ENCODE measurements at regions not wholly inside any gene's neighbourhood (a gene's known extent, or its start where the extent isn't known, plus 50 kb on each side); places are given as distances from the start of the nearest gene placed in this dataset.

- Mint-ChIP-seq H3K27ac (no peak overlapping the region), H3K36me3 (no peaks in the 10 kb centered on the region), H3K27me3 (peaks cover 41% of the 10 kb centered on the region), H3K4me1 (peaks cover 16% of the 10 kb centered on the region), H3K4me3 (no peak overlapping the region), H3K9me3 (no peaks in the 10 kb centered on the region)
- CTCF ChIA-PET, result interaction anchor here (0.9 to 1.4 kb wide), 4 partner anchors 12 to 1105 kb away, joined by 3 to 7 read pairs (median 3); no protein-coding TSS in a partner anchor
- DNase-seq, result no peak
Observed at GRCh38 chr11:10937385-10937771, 79.5 kb upstream of the ZBED5 start.

GRCh38 chr11:10936626-10937384 is 79.0 kb upstream of the ZBED5 start:
- Mint-ChIP-seq H3K9me3 (no peaks in the 10 kb centered on the region), H3K27me3 (peaks cover 47% of the 10 kb centered on the region), H3K27ac (no peak overlapping the region)

DNA sequence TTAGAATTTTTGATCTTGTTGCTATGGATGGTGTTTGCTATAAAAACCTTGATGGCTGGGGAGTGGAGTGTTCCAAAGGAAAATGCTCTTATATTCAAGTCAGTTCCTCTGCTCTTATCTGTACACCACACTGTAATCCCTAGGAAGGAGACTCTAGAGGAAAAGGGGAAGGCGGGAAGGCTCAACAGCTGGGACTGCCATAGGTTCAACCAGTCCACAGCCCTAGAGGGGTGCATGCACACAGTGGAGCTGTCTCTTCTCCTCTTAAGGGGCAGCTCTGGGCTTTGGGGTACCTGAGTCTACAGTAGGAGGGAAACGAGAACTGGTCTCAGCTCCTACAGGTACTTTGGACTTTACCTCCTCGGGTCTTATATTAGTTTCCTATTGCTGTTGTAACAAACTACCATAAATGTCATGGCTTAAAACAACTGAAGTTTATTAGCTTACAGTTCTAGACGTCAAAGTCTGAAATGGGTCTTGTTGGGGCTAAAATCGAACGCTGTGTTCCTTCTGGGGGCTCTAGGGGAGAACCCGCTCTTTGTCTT is 77.2 kb upstream of the ZBED5 start:
- Mint-ChIP-seq H3K4me1 (peaks cover 27% of the 10 kb centered on the region), H3K9me3 (no peaks in the 10 kb centered on the region), H3K27ac (no peak overlapping the region), H3K36me3 (no peaks in the 10 kb centered on the region), H3K4me3 (no peak overlapping the region), H3K27me3 (peaks cover 64% of the 10 kb centered on the region)
- DNase-seq, result no peak
- CTCF ChIA-PET, result interaction anchor here (1.1 to 5.0 kb wide), 9 partner anchors 9 to 853 kb away, joined by 3 to 63 read pairs (median 8); no protein-coding TSS in a partner anchor

More at GRCh38 chr11:10936626-10937384, 79.0 kb upstream of the ZBED5 start:
- no peak overlapping the region for H3K4me3 Mint-ChIP-seq
- CTCF ChIA-PET, result interaction anchor here (0.9 to 1.4 kb wide), 4 partner anchors 11 to 1105 kb away, joined by 3 to 7 read pairs (median 3); no protein-coding TSS in a partner anchor
- peaks cover 16% of the 10 kb centered on the region for H3K4me1 Mint-ChIP-seq
- no peak for DNase-seq
- no peaks in the 10 kb centered on the region for H3K36me3 Mint-ChIP-seq

DNA sequence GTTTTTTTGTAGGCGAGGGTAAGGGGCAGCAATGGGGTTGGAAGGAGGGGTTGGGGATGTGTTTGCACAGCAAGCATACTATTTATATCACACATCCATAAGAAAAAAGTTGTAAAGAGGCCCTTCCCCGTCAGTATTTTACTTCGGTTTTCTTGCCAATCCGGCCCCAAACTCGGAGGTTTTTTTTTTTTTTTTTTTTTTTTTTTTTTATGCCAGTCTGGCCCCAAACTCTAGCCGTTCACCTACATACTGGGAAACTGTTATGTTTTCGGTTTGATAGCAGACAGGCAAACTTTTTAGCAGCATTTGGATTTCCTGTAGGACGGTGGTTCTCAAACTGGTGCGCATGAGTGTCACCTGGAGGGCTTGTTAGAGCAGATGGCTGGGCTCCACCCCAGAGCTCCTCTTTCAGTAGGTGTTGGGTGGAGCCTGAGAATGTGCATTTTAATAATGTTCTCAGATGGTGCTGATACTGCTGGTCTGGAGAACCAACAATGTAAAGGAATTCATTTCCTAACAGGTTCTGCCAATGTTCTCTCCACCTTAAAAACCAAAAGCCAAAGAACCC is 76.5 kb upstream of the ZBED5 start:
- Mint-ChIP-seq H3K36me3 (no peaks in the 10 kb centered on the region), H3K27ac (no peak overlapping the region), H3K4me3 (peak overlapping the region; percentile 58), H3K27me3 (peaks cover 71% of the 10 kb centered on the region), H3K4me1 (peaks cover 27% of the 10 kb centered on the region), H3K9me3 (no peaks in the 10 kb centered on the region)
- CTCF ChIA-PET, result interaction anchor here (0.6 to 5.0 kb wide), 22 partner anchors 8 to 853 kb away, joined by 3 to 63 read pairs (median 4); partner anchors contain the start of genes EIF4G2 and ZBED5
- peak; percentile 30 for DNase-seq

- H3K4me3 Mint-ChIP-seq, result peak overlapping the region; percentile 58
- no peaks in the 10 kb centered on the region for H3K36me3 Mint-ChIP-seq
- no peak overlapping the region for H3K27ac Mint-ChIP-seq
- H3K4me1 Mint-ChIP-seq, result peaks cover 27% of the 10 kb centered on the region
- peaks cover 77% of the 10 kb centered on the region for H3K27me3 Mint-ChIP-seq
- DNase-seq, result peak; percentile 87
- no peaks in the 10 kb centered on the region for H3K9me3 Mint-ChIP-seq
- CTCF ChIA-PET, result interaction anchor here (0.6 to 5.0 kb wide), 21 partner anchors 8 to 854 kb away, joined by 3 to 63 read pairs (median 4); partner anchors contain the start of genes EIF4G2 and ZBED5
Observed at GRCh38 chr11:10933455-10934292, 75.8 kb upstream of the ZBED5 start.

DNA sequence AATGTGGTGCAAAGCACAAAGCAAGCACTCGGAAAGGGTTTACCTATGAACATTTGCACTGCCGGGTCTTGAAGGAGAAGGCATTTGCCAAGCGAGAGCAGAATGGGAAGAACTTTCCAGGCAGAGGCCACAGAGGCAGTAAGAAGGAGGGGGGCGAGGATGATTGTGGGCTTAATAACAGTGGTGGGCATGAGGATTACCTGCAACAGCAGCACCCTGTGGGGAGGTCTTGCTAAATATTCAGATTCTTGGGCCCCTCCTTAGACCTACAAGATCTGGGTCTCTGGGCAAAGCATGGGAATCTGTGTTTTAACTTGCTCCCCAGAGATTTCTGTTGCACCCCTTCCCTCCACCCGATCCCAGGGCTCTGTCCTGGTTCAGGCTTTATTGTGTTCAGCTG is 75.1 kb upstream of the ZBED5 start:
- Mint-ChIP-seq H3K27ac (no peak overlapping the region), H3K27me3 (peaks cover 77% of the 10 kb centered on the region), H3K4me1 (peaks cover 27% of the 10 kb centered on the region), H3K4me3 (no peak overlapping the region), H3K9me3 (no peaks in the 10 kb centered on the region), H3K36me3 (no peaks in the 10 kb centered on the region)
- no peak for DNase-seq
- CTCF ChIA-PET, result interaction anchor here (1.3 to 5.0 kb wide), 2 partner anchors 54 to 93 kb away, joined by 3 to 63 read pairs; no protein-coding TSS in a partner anchor

GRCh38 chr11:10931761-10932670 is 74.2 kb upstream of the ZBED5 start:
- peaks cover 27% of the 10 kb centered on the region for H3K4me1 Mint-ChIP-seq
- no peak for DNase-seq
- H3K9me3 Mint-ChIP-seq, result no peaks in the 10 kb centered on the region
- H3K27me3 Mint-ChIP-seq, result peaks cover 84% of the 10 kb centered on the region
- H3K27ac Mint-ChIP-seq, result no peak overlapping the region
- H3K36me3 Mint-ChIP-seq, result no peaks in the 10 kb centered on the region
- peak overlapping the region; percentile 71 for H3K4me3 Mint-ChIP-seq
- CTCF ChIA-PET, result interaction anchor here (0.7 to 5.0 kb wide), 6 partner anchors 9 to 139 kb away, joined by 3 to 63 read pairs (median 6); no protein-coding TSS in a partner anchor

GRCh38 chr11:10930972-10931760 is 73.3 kb upstream of the ZBED5 start:
- H3K4me3 Mint-ChIP-seq, result peak overlapping the region; percentile 71
- H3K4me1 Mint-ChIP-seq, result peaks cover 27% of the 10 kb centered on the region
- CTCF ChIA-PET, result interaction anchor here (1.1 to 5.0 kb wide), 6 partner anchors 10 to 160 kb away, joined by 3 to 63 read pairs (median 6); no protein-coding TSS in a partner anchor
- H3K27me3 Mint-ChIP-seq, result peaks cover 91% of the 10 kb centered on the region
- H3K9me3 Mint-ChIP-seq, result no peaks in the 10 kb centered on the region
- peak; percentile 53 for DNase-seq
- no peak overlapping the region for H3K27ac Mint-ChIP-seq
- no peaks in the 10 kb centered on the region for H3K36me3 Mint-ChIP-seq

DNA sequence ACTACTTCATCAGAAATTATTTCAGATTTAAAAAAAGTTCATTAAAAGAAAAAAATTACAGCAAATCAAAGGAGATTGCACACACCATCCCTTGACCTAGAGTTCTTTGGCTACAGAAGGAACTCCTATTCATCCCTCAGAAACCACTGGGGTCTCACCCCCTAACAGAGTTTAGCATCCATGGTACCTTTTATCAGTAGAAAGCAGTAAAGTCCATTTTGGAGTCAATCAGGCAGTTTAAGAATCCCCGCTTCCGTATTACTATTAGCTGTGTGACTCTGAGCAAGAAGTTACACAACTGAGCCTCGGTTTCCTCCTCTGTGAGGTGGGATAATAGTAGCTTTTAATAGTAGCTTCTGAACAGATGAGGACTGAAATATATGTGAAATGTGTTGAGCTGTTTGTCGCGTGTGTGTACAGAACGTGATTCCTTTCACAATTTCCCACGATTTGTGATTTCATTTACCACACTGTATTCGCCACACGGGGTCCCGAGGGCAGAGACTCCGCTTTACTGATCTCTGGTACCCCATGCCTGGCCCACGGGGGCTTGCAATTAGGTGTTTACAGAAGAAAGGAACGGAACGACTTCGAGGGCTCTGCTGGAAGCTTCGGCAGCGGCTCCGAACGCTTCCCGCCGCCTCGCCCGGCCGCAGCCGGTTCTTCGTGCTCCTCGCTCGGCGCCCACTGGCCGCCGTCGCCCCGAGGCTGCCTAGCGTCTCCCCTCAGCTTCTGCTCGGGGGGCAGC is 72.5 kb upstream of the ZBED5 start:
- H3K36me3 Mint-ChIP-seq, result no peaks in the 10 kb centered on the region
- H3K27me3 Mint-ChIP-seq, result peaks cover 86% of the 10 kb centered on the region
- CTCF ChIA-PET, result interaction anchor here (1.1 to 2.8 kb wide), 3 partner anchors 11 to 159 kb away, joined by 3 to 15 read pairs (median 3); no protein-coding TSS in a partner anchor
- DNase-seq, result peak; percentile 26
- peak overlapping the region; percentile 70 for H3K4me3 Mint-ChIP-seq
- no peak overlapping the region for H3K27ac Mint-ChIP-seq
- H3K9me3 Mint-ChIP-seq, result no peaks in the 10 kb centered on the region
- H3K4me1 Mint-ChIP-seq, result peaks cover 27% of the 10 kb centered on the region

GRCh38 chr11:10927538-10927937 is 69.7 kb upstream of the ZBED5 start:
- H3K27ac Mint-ChIP-seq, result no peak overlapping the region
- no peaks in the 10 kb centered on the region for H3K9me3 Mint-ChIP-seq
- DNase-seq, result no peak
- peaks cover 60% of the 10 kb centered on the region for H3K27me3 Mint-ChIP-seq
- peaks cover 11% of the 10 kb centered on the region for H3K4me1 Mint-ChIP-seq
- H3K4me3 Mint-ChIP-seq, result no peak overlapping the region
- H3K36me3 Mint-ChIP-seq, result no peaks in the 10 kb centered on the region
- CTCF ChIA-PET, result interaction anchor here (1.1 to 1.2 kb wide), 2 partner anchors 101 to 230 kb away, joined by 3 read pairs; no protein-coding TSS in a partner anchor

- no peak for DNase-seq
- H3K4me3 Mint-ChIP-seq, result no peak overlapping the region
- H3K4me1 Mint-ChIP-seq, result peaks cover 11% of the 10 kb centered on the region
- CTCF ChIA-PET, result interaction anchor here (1.1 to 1.6 kb wide), 2 partner anchors 101 to 102 kb away, joined by 3 to 6 read pairs; no protein-coding TSS in a partner anchor
- H3K27ac Mint-ChIP-seq, result no peak overlapping the region
- H3K9me3 Mint-ChIP-seq, result no peaks in the 10 kb centered on the region
- no peaks in the 10 kb centered on the region for H3K36me3 Mint-ChIP-seq
- H3K27me3 Mint-ChIP-seq, result peaks cover 53% of the 10 kb centered on the region
Observed at GRCh38 chr11:10926801-10927211, 69.0 kb upstream of the ZBED5 start.

Data from activated naive CD4-positive, alpha-beta T cell treated with anti-CD3 and anti-CD28 coated beads, Interleukin-2, amount 10 ng/mL, durations not matched to agents 7 days and 5 days (primary cell).